MM.1S (cell line): ENCODE measurements at regions not wholly inside any gene's neighbourhood (a gene's known extent, or its start where the extent isn't known, plus 50 kb on each side); places are given as distances from the start of the nearest gene placed in this dataset.

Experiments
- EZH2 ChIP-seq: fragments of 300-600 bp; sonication (generic); optimal IDR thresholded peaks from 2 replicates; pipeline ENCODE3; 2017; ENCODE audit warnings: low read depth, mild to moderate bottlenecking, antibody characterized with exemption, low read length, mixed read lengths
- EZH2phosphoT487 ChIP-seq: fragments of 300-600 bp; sonication (generic); IDR thresholded peaks from 2 replicates; pipeline ENCODE4 v1.6.1; 2018; ENCODE audit warnings: antibody characterized with exemption, low read length
- TF ChIP-seq, protein P1 (sequence below): fragments of 300-600 bp; sonication (generic); IDR thresholded peaks from 2 replicates; pipeline ENCODE4 v1.5.1; 2016; ENCODE audit warnings: antibody characterized with exemption, low read length, mixed read lengths

DNA sequence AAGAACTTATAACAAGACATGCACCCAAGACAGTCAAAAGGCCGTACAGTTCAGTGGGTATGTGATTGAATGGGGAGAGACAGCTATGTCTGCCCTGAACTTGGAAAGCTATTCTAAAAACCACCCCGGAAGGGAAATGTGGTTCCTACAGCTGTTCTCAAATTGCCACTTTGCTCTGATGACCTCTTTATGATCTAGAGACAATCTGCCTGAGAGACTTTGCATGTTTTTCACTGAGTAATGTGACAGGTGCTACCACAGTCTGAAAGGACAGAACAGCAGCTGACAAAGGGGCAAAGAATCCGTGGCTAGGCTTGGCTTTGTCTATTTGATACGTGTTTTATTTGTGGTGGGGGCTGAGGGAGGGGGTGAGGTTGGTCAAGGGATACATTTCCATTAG is 148.3 kb upstream of the NPHP3 start:
- TF ChIP-seq, protein P1, sequence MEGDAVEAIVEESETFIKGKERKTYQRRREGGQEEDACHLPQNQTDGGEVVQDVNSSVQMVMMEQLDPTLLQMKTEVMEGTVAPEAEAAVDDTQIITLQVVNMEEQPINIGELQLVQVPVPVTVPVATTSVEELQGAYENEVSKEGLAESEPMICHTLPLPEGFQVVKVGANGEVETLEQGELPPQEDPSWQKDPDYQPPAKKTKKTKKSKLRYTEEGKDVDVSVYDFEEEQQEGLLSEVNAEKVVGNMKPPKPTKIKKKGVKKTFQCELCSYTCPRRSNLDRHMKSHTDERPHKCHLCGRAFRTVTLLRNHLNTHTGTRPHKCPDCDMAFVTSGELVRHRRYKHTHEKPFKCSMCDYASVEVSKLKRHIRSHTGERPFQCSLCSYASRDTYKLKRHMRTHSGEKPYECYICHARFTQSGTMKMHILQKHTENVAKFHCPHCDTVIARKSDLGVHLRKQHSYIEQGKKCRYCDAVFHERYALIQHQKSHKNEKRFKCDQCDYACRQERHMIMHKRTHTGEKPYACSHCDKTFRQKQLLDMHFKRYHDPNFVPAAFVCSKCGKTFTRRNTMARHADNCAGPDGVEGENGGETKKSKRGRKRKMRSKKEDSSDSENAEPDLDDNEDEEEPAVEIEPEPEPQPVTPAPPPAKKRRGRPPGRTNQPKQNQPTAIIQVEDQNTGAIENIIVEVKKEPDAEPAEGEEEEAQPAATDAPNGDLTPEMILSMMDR: no peak
- TF ChIP-seq EZH2: no peak
- TF ChIP-seq EZH2phosphoT487: no peak
